ENCODE measurements at regions not wholly inside any gene's neighbourhood (a gene's known extent, or its start where the extent isn't known, plus 50 kb on each side); places are given as distances from the start of the nearest gene placed in this dataset.

DNA sequence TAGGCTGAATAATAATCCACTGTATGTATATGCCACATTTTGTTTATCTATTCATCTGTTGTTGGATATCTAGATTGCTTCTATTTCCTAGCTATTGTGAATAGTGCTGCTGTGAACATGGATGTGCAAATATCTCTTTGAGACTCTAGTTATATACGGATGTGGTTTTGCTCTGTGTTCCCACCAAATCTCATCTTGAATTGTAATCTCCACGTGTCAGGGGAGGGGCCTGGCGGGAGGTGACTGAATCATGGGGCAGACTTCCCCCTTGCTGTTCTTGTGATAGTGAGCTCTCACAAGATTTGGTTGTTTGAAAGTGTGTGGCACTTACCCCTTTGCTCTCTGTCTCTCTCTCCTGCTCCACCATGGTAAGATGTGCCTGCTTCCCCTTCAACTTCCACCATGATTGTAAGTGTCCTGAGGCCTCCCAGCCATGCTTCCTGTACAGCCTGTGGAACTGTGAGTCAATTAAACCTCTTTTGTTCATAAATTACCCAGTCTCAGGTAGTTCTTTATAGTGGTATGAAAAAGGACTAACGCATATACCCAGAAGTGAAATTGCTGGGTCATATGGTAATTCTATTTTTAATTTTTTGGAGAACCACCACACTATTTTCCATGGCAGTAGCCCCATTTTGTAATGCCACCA, 86.1 kb upstream of the UPP2 start:
- Mint-ChIP-seq H3K4me1 (peaks cover 14 to 20% of the 10 kb centered on the region in 2 experiments), H3K4me3 (no peak overlapping the region)

More for the DNA sequence above, 86.1 kb upstream of the UPP2 start:
- no peak overlapping the region for H2BK15ac ChIP-seq (ENCODE audit: low read depth, low read length)
- H3K56ac ChIP-seq (ENCODE audit: insufficient read length, low read depth, low read length) = no peak overlapping the region
- no peaks in the 10 kb centered on the region for H3K4me1 ChIP-seq (ENCODE audit: insufficient read depth, low read length)
- Mint-ChIP-seq H3K27me3 (ENCODE audit: low read depth) (peaks cover 26% of the 10 kb centered on the region), H3K9me3 (no peaks in the 10 kb centered on the region), H3K27ac (no peak overlapping the region), H3K36me3 (ENCODE audit: insufficient read depth in 1 of 3, low read depth in 3 of 3) (no peaks in the 10 kb centered on the region)
- no peaks in the 10 kb centered on the region for H4K20me1 ChIP-seq (ENCODE audit: control insufficient read depth, insufficient read depth, insufficient read length)
- H3K79me2 ChIP-seq (ENCODE audit: insufficient read depth, low read length) = no peaks in the 10 kb centered on the region
- H3K27ac ChIP-seq (ENCODE audit: insufficient read length, low read depth, low read length) = no peak overlapping the region
- H3K4me2 ChIP-seq (ENCODE audit: insufficient read depth, insufficient read length, low read length) = no peak overlapping the region
- H3K23ac ChIP-seq (ENCODE audit: insufficient read length, low read depth, low read length) = no peak overlapping the region
- no peak for DNase-seq
- no peak overlapping the region for H2BK12ac ChIP-seq (ENCODE audit: insufficient read length, low read depth, low read length)
- no peaks in the 10 kb centered on the region; the same call in 1 of the 2 replicates for H3K27me3 ChIP-seq (ENCODE audit: insufficient read depth, low read length)
- no peaks in the 10 kb centered on the region for H3K9me3 ChIP-seq (ENCODE audit: control insufficient read depth, low read depth, low read length)
- no peaks in the 10 kb centered on the region for H3K79me1 ChIP-seq (ENCODE audit: insufficient read depth, low read depth, low read length, poor library complexity, severe bottlenecking)
- no peak overlapping the region for H2AK5ac ChIP-seq (ENCODE audit: insufficient read length, low read length)
- no peak overlapping the region for H3K4ac ChIP-seq (ENCODE audit: low read depth, low read length)
- no peak overlapping the region for H3K9ac ChIP-seq (ENCODE audit: extremely low read depth, insufficient read length, low read length)
- no peak overlapping the region for H4K91ac ChIP-seq (ENCODE audit: insufficient read length, low read depth, low read length)
- no peak overlapping the region for H3K14ac ChIP-seq (ENCODE audit: insufficient read depth, low read length)
- H4K5ac ChIP-seq (ENCODE audit: insufficient read length, low read depth, low read length) = no peak overlapping the region
- no peak overlapping the region for H2BK20ac ChIP-seq (ENCODE audit: low read depth, low read length, poor library complexity, severe bottlenecking)
- WGBS (ENCODE audit: extremely low coverage, insufficient read length, low lambda C conversion rate) = no CpG with 5 or more reads among the region's 4 CpGs
- no peak overlapping the region for H3K18ac ChIP-seq (ENCODE audit: insufficient read length, low read depth, low read length)
- TF ChIP-seq, protein P1, sequence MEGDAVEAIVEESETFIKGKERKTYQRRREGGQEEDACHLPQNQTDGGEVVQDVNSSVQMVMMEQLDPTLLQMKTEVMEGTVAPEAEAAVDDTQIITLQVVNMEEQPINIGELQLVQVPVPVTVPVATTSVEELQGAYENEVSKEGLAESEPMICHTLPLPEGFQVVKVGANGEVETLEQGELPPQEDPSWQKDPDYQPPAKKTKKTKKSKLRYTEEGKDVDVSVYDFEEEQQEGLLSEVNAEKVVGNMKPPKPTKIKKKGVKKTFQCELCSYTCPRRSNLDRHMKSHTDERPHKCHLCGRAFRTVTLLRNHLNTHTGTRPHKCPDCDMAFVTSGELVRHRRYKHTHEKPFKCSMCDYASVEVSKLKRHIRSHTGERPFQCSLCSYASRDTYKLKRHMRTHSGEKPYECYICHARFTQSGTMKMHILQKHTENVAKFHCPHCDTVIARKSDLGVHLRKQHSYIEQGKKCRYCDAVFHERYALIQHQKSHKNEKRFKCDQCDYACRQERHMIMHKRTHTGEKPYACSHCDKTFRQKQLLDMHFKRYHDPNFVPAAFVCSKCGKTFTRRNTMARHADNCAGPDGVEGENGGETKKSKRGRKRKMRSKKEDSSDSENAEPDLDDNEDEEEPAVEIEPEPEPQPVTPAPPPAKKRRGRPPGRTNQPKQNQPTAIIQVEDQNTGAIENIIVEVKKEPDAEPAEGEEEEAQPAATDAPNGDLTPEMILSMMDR (conservative IDR thresholded peaks at IDR 0.05) = no peak
- H3K23me2 ChIP-seq (ENCODE audit: insufficient read length, low read depth, low read length, poor library complexity, severe bottlenecking) = no peaks in the 10 kb centered on the region
- no peak overlapping the region for H2BK5ac ChIP-seq (ENCODE audit: insufficient read length, low read length)
- no peak overlapping the region for H2AFZ ChIP-seq (ENCODE audit: low read length)
- H2BK120ac ChIP-seq (ENCODE audit: low read depth, low read length, poor library complexity, severe bottlenecking) = no peak overlapping the region
- H4K8ac ChIP-seq (replicated peaks; ENCODE audit: insufficient read length, low read depth, low read length) = no peak overlapping the region
- no peak overlapping the region for H3T11ph ChIP-seq (ENCODE audit: low read length)

All from H9 (cell line).